ENCODE measurements at regions not wholly inside any gene's neighbourhood (a gene's known extent, or its start where the extent isn't known, plus 50 kb on each side); places are given as distances from the start of the nearest gene placed in this dataset.

DNA sequence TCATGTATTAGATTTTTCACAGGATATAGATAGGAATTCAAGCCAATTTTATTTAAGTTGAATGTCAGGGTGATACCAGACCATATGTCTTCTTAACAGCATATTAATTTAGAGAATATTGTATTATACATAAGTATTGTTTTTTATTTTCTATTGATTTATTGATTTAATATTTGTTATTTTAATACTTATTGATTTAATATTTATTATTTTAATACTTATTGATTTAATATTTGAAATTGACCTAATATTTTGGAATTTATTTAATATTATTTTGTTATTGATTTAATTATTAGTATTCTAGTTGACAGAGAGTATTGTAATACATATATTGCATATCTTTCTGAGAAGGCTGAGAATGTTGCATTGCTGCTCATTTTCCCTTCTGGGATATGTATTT is 1411.8 kb upstream of the ACO1 start:
- H3K4me3 ChIP-seq (ENCODE audit: low read depth, low read length) = no peak overlapping the region
- no peaks in the 10 kb centered on the region for H3K36me3 ChIP-seq (ENCODE audit: control insufficient read depth in 2 of 2, insufficient read depth in 1 of 2, low read length in 2 of 2)
- no peaks in the 10 kb centered on the region for H3K4me1 ChIP-seq (ENCODE audit: control insufficient read depth, insufficient read depth, low read length)
- H3K27ac ChIP-seq (ENCODE audit: extremely low read depth, low read depth, low read length) = no peak overlapping the region
- no peak for TF ChIP-seq MYNN (tag by site-specific recombination; IDR thresholded peaks at IDR 0.05; ENCODE audit: borderline replicate concordance)
- TF ChIP-seq SP7 (tag by site-specific recombination; IDR thresholded peaks at IDR 0.05) = no peak
- TF ChIP-seq ZNF366 (tag by site-specific recombination; conservative IDR thresholded peaks at IDR 0.05) = no peak
- TF ChIP-seq ZNF16 (tag by site-specific recombination; IDR thresholded peaks at IDR 0.05; ENCODE audit: low read depth) = no peak
- TF ChIP-seq ZNF146 (tag by site-specific recombination; IDR thresholded peaks at IDR 0.05) = no peak
- TF ChIP-seq ZIC2 (tag by site-specific recombination; IDR thresholded peaks at IDR 0.05) = no peak
- no peak for TF ChIP-seq ZNF76 (tag by site-specific recombination; IDR thresholded peaks at IDR 0.05; ENCODE audit: borderline replicate concordance, low read depth)
- TF ChIP-seq MZF1 (tag by site-specific recombination; IDR thresholded peaks at IDR 0.05; ENCODE audit: borderline replicate concordance) = no peak
- no peak for TF ChIP-seq INSM2 (tag by site-specific recombination; IDR thresholded peaks at IDR 0.05)
- no peak for TF ChIP-seq ZBTB1 (tag by site-specific recombination; IDR thresholded peaks at IDR 0.05)
- ChIA-PET CTCF (no interaction called here), POLR2A (no interaction called here)
- H3K9me3 ChIP-seq (ENCODE audit: control insufficient read depth, insufficient read depth, low read depth, low read length) = no peaks in the 10 kb centered on the region

- Histone ChIP-seq H3K4me3 (ENCODE audit: low read depth, low read length) (no peak overlapping the region), H3K9me3 (ENCODE audit: control insufficient read depth, insufficient read depth, low read depth, low read length) (no peaks in the 10 kb centered on the region), H3K4me1 (ENCODE audit: control insufficient read depth, insufficient read depth, low read length) (no peaks in the 10 kb centered on the region), H3K36me3 (ENCODE audit: control insufficient read depth in 2 of 2, insufficient read depth in 1 of 2, low read length in 2 of 2) (no peaks in the 10 kb centered on the region), H3K27ac (ENCODE audit: extremely low read depth, low read depth, low read length) (no peak overlapping the region)
- ChIA-PET POLR2A (no interaction called here), CTCF (no interaction called here)
- TF ChIP-seq SCRT2 (tag by site-specific recombination; IDR thresholded peaks at IDR 0.05) (no peak), ZSCAN30 (tag by site-specific recombination; IDR thresholded peaks at IDR 0.05) (no peak), CTCF (tag by site-specific recombination; IDR thresholded peaks at IDR 0.05) (no peak), ZNF18 (tag by site-specific recombination; IDR thresholded peaks at IDR 0.05) (no peak), ZNF362 (tag by site-specific recombination; IDR thresholded peaks at IDR 0.05) (no peak), ZNF121 (tag by site-specific recombination; IDR thresholded peaks at IDR 0.05) (no peak), ZNF311 (tag by site-specific recombination; IDR thresholded peaks at IDR 0.05; ENCODE audit: borderline replicate concordance) (no peak), ZNF548 (tag by site-specific recombination; IDR thresholded peaks at IDR 0.05) (no peak), REST (tag by site-specific recombination; IDR thresholded peaks at IDR 0.05) (no peak), SP3 (tag by site-specific recombination; IDR thresholded peaks at IDR 0.05) (no peak), HOXC10 (CRISPR knock-in tag; IDR thresholded peaks at IDR 0.05) (no peak), ZNF394 (tag by site-specific recombination; IDR thresholded peaks at IDR 0.05; ENCODE audit: borderline replicate concordance) (no peak), ZBTB7A (tag by site-specific recombination; IDR thresholded peaks at IDR 0.05; ENCODE audit: low read depth) (no peak)
- TF ChIP-seq, protein P1, sequence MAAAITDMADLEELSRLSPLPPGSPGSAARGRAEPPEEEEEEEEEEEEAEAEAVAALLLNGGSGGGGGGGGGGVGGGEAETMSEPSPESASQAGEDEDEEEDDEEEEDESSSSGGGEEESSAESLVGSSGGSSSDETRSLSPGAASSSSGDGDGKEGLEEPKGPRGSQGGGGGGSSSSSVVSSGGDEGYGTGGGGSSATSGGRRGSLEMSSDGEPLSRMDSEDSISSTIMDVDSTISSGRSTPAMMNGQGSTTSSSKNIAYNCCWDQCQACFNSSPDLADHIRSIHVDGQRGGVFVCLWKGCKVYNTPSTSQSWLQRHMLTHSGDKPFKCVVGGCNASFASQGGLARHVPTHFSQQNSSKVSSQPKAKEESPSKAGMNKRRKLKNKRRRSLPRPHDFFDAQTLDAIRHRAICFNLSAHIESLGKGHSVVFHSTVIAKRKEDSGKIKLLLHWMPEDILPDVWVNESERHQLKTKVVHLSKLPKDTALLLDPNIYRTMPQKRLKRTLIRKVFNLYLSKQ (tag by site-specific recombination; IDR thresholded peaks at IDR 0.05; ENCODE audit: borderline replicate concordance) = no peak
These were observed 1406.5 kb upstream of the ACO1 start for GRCh38 chr9:30977965-30978364.

All from HEK293 (cell line).